Central memory CD4-positive, alpha-beta T cell (primary cell): ENCODE measurements at regions not wholly inside any gene's neighbourhood (a gene's known extent, or its start where the extent isn't known, plus 50 kb on each side); places are given as distances from the start of the nearest gene placed in this dataset.

Source experiments
- DNase-seq: peaks from one replicate; pipeline ENCODE4 v3.0.0; 2022

GRCh38 chr18:45505497-45506206 is 109.6 kb upstream of the SLC14A2 start:
- DNase-seq: no peak

GRCh38 chr18:45506951-45507350 is 108.3 kb upstream of the SLC14A2 start:
- no peak for DNase-seq

GRCh38 chr18:45509535-45509934 is 105.7 kb upstream of the SLC14A2 start:
- no peak for DNase-seq

GRCh38 chr18:45510656-45511055 is 104.6 kb upstream of the SLC14A2 start:
- DNase-seq: no peak

GRCh38 chr18:45512363-45512953 is 102.8 kb upstream of the SLC14A2 start:
- DNase-seq: no peak

GRCh38 chr18:45517181-45517741 is 98.0 kb upstream of the SLC14A2 start:
- no peak for DNase-seq

- no peak for DNase-seq
These were observed 96.7 kb upstream of the SLC14A2 start for GRCh38 chr18:45518311-45519155.

GRCh38 chr18:45519411-45520280 is 95.6 kb upstream of the SLC14A2 start:
- no peak for DNase-seq

GRCh38 chr18:45521136-45521535 is 94.1 kb upstream of the SLC14A2 start:
- DNase-seq: no peak

- no peak for DNase-seq
These were observed 93.5 kb upstream of the SLC14A2 start for GRCh38 chr18:45521777-45522176.

GRCh38 chr18:45522371-45522770 is 92.9 kb upstream of the SLC14A2 start:
- DNase-seq: no peak

- no peak for DNase-seq
These were observed 90.0 kb upstream of the SLC14A2 start for GRCh38 chr18:45525301-45525700.

- no peak for DNase-seq
These were observed 89.0 kb upstream of the SLC14A2 start for GRCh38 chr18:45526114-45526841.

- DNase-seq: no peak
These were observed 87.4 kb upstream of the SLC14A2 start for GRCh38 chr18:45527891-45528290.

- DNase-seq: no peak
These were observed 86.5 kb upstream of the SLC14A2 start for GRCh38 chr18:45528712-45529336.

GRCh38 chr18:45538444-45538843 is 76.8 kb upstream of the SLC14A2 start:
- no peak for DNase-seq

- DNase-seq: no peak
These were observed 75.8 kb upstream of the SLC14A2 start for GRCh38 chr18:45539491-45539891.

- DNase-seq: no peak
These were observed 75.2 kb upstream of the SLC14A2 start for GRCh38 chr18:45540125-45540524.

- no peak for DNase-seq
These were observed 73.9 kb upstream of the SLC14A2 start for GRCh38 chr18:45541421-45541820.

- DNase-seq: no peak
These were observed 73.2 kb upstream of the SLC14A2 start for GRCh38 chr18:45542043-45542442.

GRCh38 chr18:45547910-45548309 is 67.4 kb upstream of the SLC14A2 start:
- no peak for DNase-seq
